ENCODE measurements at regions not wholly inside any gene's neighbourhood (a gene's known extent, or its start where the extent isn't known, plus 50 kb on each side); places are given as distances from the start of the nearest gene placed in this dataset.

DNA sequence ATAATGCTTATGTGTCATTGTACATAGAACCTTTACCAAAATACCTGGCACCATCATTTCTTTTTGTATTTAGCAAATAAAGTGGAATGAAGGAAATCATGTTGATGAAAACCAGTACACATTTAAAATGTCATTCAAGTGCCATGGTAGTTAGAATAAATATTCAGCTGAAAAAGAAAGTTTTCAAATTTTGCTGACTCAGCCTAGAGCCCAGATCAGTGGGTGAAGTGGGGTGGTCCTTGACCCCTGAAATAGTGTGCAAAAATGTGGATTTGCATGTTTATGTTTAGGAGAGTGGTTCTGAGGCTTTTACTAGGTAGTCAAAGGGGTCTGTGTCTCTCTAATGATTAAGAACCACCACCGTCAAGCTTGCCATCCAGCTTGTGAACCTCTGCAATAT, 418.7 kb downstream of the ETNK1 start:
- intact Hi-C loops (cut with micrococcal nuclease; ENCODE audit: unreplicated experiment) = no loop called here

DNA sequence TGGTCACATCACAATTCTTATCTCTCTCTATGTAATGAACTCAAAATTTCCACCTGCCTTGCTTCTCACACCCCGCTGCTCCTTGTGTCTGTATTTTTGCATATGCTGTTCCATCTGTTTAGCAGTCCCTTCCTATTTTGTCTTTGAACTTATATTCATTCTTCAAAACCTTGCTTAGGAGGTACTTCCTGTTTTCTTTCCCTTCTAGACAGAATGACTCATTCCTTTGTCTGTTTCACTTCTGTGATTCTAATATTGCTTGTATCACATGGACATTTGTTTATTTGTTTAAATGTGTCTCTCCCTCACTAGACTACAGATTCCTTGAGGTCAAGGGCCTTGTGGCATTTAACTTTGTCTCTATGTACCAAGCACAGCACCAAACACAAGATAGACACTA, 424.2 kb downstream of the ETNK1 start:
- peaks cover 9% of the 10 kb centered on the region for H3K27me3 Mint-ChIP-seq (ENCODE audit: insufficient read depth, unreplicated experiment)
- no peaks in the 10 kb centered on the region for H3K4me1 Mint-ChIP-seq (ENCODE audit: low read depth, unreplicated experiment)
- H3K27me3 ChIP-seq (replicated peaks; ENCODE audit: control insufficient read depth, insufficient read depth, low read length) = no peaks in the 10 kb centered on the region
- POLR2A ChIA-PET = no interaction called here
- H3K4me3 Mint-ChIP-seq (ENCODE audit: unreplicated experiment) = no peak overlapping the region
- TF ChIP-seq, protein P1, sequence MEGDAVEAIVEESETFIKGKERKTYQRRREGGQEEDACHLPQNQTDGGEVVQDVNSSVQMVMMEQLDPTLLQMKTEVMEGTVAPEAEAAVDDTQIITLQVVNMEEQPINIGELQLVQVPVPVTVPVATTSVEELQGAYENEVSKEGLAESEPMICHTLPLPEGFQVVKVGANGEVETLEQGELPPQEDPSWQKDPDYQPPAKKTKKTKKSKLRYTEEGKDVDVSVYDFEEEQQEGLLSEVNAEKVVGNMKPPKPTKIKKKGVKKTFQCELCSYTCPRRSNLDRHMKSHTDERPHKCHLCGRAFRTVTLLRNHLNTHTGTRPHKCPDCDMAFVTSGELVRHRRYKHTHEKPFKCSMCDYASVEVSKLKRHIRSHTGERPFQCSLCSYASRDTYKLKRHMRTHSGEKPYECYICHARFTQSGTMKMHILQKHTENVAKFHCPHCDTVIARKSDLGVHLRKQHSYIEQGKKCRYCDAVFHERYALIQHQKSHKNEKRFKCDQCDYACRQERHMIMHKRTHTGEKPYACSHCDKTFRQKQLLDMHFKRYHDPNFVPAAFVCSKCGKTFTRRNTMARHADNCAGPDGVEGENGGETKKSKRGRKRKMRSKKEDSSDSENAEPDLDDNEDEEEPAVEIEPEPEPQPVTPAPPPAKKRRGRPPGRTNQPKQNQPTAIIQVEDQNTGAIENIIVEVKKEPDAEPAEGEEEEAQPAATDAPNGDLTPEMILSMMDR (IDR thresholded peaks at IDR 0.05; ENCODE audit: insufficient read depth in 1 of 2, low read depth in 1 of 2, low read length in 1 of 2, severe bottlenecking in 1 of 2, unreplicated experiment in 1 of 2) = no peak
- CTCF ChIA-PET = no interaction called here
- no peaks in the 10 kb centered on the region for H3K36me3 ChIP-seq (ENCODE audit: control insufficient read depth, insufficient read depth, low read length)
- no peaks in the 10 kb centered on the region for H3K9me3 ChIP-seq
- no peak overlapping the region for H3K27ac Mint-ChIP-seq (ENCODE audit: unreplicated experiment)
- H3K4me1 ChIP-seq = no peaks in the 10 kb centered on the region
- H3K9me3 Mint-ChIP-seq (ENCODE audit: unreplicated experiment) = no peaks in the 10 kb centered on the region
- DNase-seq = no peak
- intact Hi-C loops (cut with micrococcal nuclease; ENCODE audit: unreplicated experiment) = no loop called here
- no TSS peak for BruUV-seq (replicated peaks)
- no peaks in the 10 kb centered on the region for H3K36me3 Mint-ChIP-seq (ENCODE audit: insufficient read depth, unreplicated experiment)
- no peak overlapping the region for H3K4me3 ChIP-seq (ENCODE audit: low read depth, low read length)

More for the DNA sequence above, 418.7 kb downstream of the ETNK1 start:
- TF ChIP-seq, protein P1 (IDR thresholded peaks at IDR 0.05; ENCODE audit: insufficient read depth in 1 of 2, low read depth in 1 of 2, low read length in 1 of 2, severe bottlenecking in 1 of 2, unreplicated experiment in 1 of 2) = no peak
- Histone ChIP-seq H3K36me3 (ENCODE audit: control insufficient read depth, insufficient read depth, low read length) (no peaks in the 10 kb centered on the region), H3K27me3 (replicated peaks; ENCODE audit: control insufficient read depth, insufficient read depth, low read length) (no peaks in the 10 kb centered on the region), H3K4me1 (no peaks in the 10 kb centered on the region), H3K4me3 (ENCODE audit: low read depth, low read length) (no peak overlapping the region), H3K9me3 (no peaks in the 10 kb centered on the region)
- POLR2A ChIA-PET = no interaction called here
- Mint-ChIP-seq H3K4me3 (ENCODE audit: unreplicated experiment) (no peak overlapping the region), H3K9me3 (ENCODE audit: unreplicated experiment) (no peaks in the 10 kb centered on the region), H3K27me3 (ENCODE audit: insufficient read depth, unreplicated experiment) (peaks cover 10% of the 10 kb centered on the region), H3K36me3 (ENCODE audit: insufficient read depth, unreplicated experiment) (no peaks in the 10 kb centered on the region), H3K4me1 (ENCODE audit: low read depth, unreplicated experiment) (no peaks in the 10 kb centered on the region), H3K27ac (ENCODE audit: unreplicated experiment) (no peak overlapping the region)
- BruUV-seq (replicated peaks) = no TSS peak
- no peak for DNase-seq
- CTCF ChIA-PET = interaction anchor here (0.7 to 0.9 kb wide), 2 partner anchors 11 to 187 kb away, joined by 3 read pairs; no protein-coding TSS in a partner anchor

DNA sequence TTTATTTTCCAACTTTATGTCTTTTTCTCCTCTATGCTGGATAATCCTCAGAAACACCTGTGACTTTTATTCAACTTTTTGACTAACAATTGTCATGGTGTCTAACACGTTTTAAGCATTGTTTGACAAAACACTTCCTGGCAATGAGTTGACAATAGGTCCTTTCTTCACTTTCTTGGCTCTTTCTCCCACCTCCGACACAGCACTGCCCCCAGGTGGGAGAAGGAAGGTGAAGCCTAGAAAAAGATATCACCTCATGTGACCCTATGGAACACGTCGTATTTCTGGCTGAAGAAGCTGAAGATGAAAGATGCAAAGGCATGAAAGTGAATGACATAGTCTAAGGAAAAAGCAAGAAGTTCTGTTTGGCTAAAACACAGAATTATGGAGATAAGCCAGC, 430.0 kb downstream of the ETNK1 start:
- Histone ChIP-seq H3K4me1 (no peaks in the 10 kb centered on the region), H3K27me3 (replicated peaks; ENCODE audit: control insufficient read depth, insufficient read depth, low read length) (no peaks in the 10 kb centered on the region), H3K36me3 (ENCODE audit: control insufficient read depth, insufficient read depth, low read length) (no peaks in the 10 kb centered on the region), H3K9me3 (no peaks in the 10 kb centered on the region), H3K4me3 (ENCODE audit: low read depth, low read length) (no peak overlapping the region)
- POLR2A ChIA-PET = no interaction called here
- TF ChIP-seq, protein P1 (IDR thresholded peaks at IDR 0.05; ENCODE audit: insufficient read depth in 1 of 2, low read depth in 1 of 2, low read length in 1 of 2, severe bottlenecking in 1 of 2, unreplicated experiment in 1 of 2) = peak; percentile 68 to 77
- H3K9me3 Mint-ChIP-seq (ENCODE audit: unreplicated experiment) = no peaks in the 10 kb centered on the region
- H3K27me3 Mint-ChIP-seq (ENCODE audit: insufficient read depth, unreplicated experiment) = peaks cover 2% of the 10 kb centered on the region
- intact Hi-C loops (cut with micrococcal nuclease; ENCODE audit: unreplicated experiment) = loop anchor here (1.0 kb wide), 4 partner anchors 173 to 371 kb away; no protein-coding TSS in a partner anchor
- H3K4me1 Mint-ChIP-seq (ENCODE audit: low read depth, unreplicated experiment) = no peaks in the 10 kb centered on the region
- H3K27ac Mint-ChIP-seq (ENCODE audit: unreplicated experiment) = no peak overlapping the region
- no TSS peak for BruUV-seq (replicated peaks)
- H3K4me3 Mint-ChIP-seq (ENCODE audit: unreplicated experiment) = no peak overlapping the region
- no peaks in the 10 kb centered on the region for H3K36me3 Mint-ChIP-seq (ENCODE audit: insufficient read depth, unreplicated experiment)
- DNase-seq = peak; percentile 50 to 69
- CTCF ChIA-PET = interaction anchor here (0.9 to 1.6 kb wide), 2 partner anchors 11 to 198 kb away, joined by 3 to 16 read pairs; no protein-coding TSS in a partner anchor

Data from Caco-2 (cell line).